Activated CD4-positive, alpha-beta T cell treated with anti-CD3 and anti-CD28 coated beads for 36 hours (primary cell): ENCODE measurements at regions not wholly inside any gene's neighbourhood (a gene's known extent, or its start where the extent isn't known, plus 50 kb on each side); places are given as distances from the start of the nearest gene placed in this dataset.
"Not testable (repeated sequence)": the region's sequence is repeated elsewhere in the genome, so short reads cannot be mapped to it uniquely, and the experiment has no call there.

Experiments used
- ATAC-seq: fragments of 200-7000 bp; cut with Tn5 transposase; one replicate; pipeline ENCODE4 v1.10.0; 2021; ENCODE audit warnings: mild to moderate bottlenecking, moderate library complexity
- CTCF ChIA-PET: fragments of 350-600 bp; sonication (Branson Sonifier 250); formaldehyde crosslinking; loops from one replicate; lab custom pipeline; 2021; ENCODE audit warnings: antibody characterized with exemption; lab: Charles Lee
- POLR2A ChIA-PET: fragments of 350-600 bp; sonication (Branson Sonifier 250); formaldehyde crosslinking; loops from one replicate; lab custom pipeline; 2021; ENCODE audit warnings: antibody characterized with exemption, inconsistent platforms; lab: Charles Lee
- DNase-seq: peaks from one replicate; pipeline ENCODE4 v3.0.0-alpha.2; 2020
- H3K27ac Mint-ChIP-seq: one replicate; pipeline ENCODE4 v1.8.0; 2021; ENCODE audit warnings: mixed read lengths
- H3K27me3 Mint-ChIP-seq: one replicate; pipeline ENCODE4 v1.8.0; 2021; ENCODE audit warnings: mixed read lengths
- H3K36me3 Mint-ChIP-seq: one replicate; pipeline ENCODE4 v1.8.0; 2021; ENCODE audit warnings: low read depth, mixed read lengths
- H3K4me1 Mint-ChIP-seq: one replicate; pipeline ENCODE4 v1.8.0; 2021; ENCODE audit warnings: mixed read lengths
- H3K4me3 Mint-ChIP-seq: one replicate; pipeline ENCODE4 v1.8.0; 2021; ENCODE audit warnings: mild to moderate bottlenecking, moderate library complexity, mixed read lengths
- H3K9me3 Mint-ChIP-seq: one replicate; pipeline ENCODE4 v1.8.0; 2021; ENCODE audit warnings: low read depth, mixed read lengths
- intact Hi-C, 2 experiments: fragments of 100-400 bp; cut with DNase I in 1 of 2; cut with micrococcal nuclease in 1 of 2; formaldehyde crosslinking; loops; one replicate each; pipeline versions ENCODE4 v1.14.2 to v1.15.1; 2022 to 2024; cut with DNase I, micrococcal nuclease

- intact Hi-C loops, result no loop called here
- CTCF ChIA-PET, result no interaction called here
- Mint-ChIP-seq H3K9me3 (no peaks in the 10 kb centered on the region), H3K27me3 (no peaks in the 10 kb centered on the region), H3K4me1 (no peaks in the 10 kb centered on the region), H3K4me3 (no peak overlapping the region), H3K36me3 (no peaks in the 10 kb centered on the region), H3K27ac (no peak overlapping the region)
- ATAC-seq (no peak), DNase-seq (no peak)
- POLR2A ChIA-PET, result no interaction called here
Observed at GRCh38 chrX:115408771-115409400, 119.4 kb downstream of the LUZP4 start.

- H3K4me1 Mint-ChIP-seq, result no peaks in the 10 kb centered on the region
- no peaks in the 10 kb centered on the region for H3K36me3 Mint-ChIP-seq
- ChIA-PET CTCF (no interaction called here), POLR2A (no interaction called here)
- no peaks in the 10 kb centered on the region for H3K9me3 Mint-ChIP-seq
- no peak overlapping the region for H3K27ac Mint-ChIP-seq
- intact Hi-C loops, result no loop called here
- no peak overlapping the region for H3K4me3 Mint-ChIP-seq
- no peak for ATAC-seq
- DNase-seq, result no peak
- H3K27me3 Mint-ChIP-seq, result no peaks in the 10 kb centered on the region
Observed at GRCh38 chrX:115409551-115409950, 120.0 kb downstream of the LUZP4 start.

- Mint-ChIP-seq H3K27me3 (no peaks in the 10 kb centered on the region), H3K36me3 (no peaks in the 10 kb centered on the region), H3K4me1 (no peaks in the 10 kb centered on the region), H3K9me3 (no peaks in the 10 kb centered on the region), H3K4me3 (no peak overlapping the region), H3K27ac (no peak overlapping the region)
- ChIA-PET POLR2A (no interaction called here), CTCF (no interaction called here)
- no peak for DNase-seq
- intact Hi-C loops, result no loop called here
- ATAC-seq, result no peak
Observed at GRCh38 chrX:115410731-115411428, 121.4 kb downstream of the LUZP4 start.

GRCh38 chrX:115413246-115413878 lies 123.8 kb downstream of the LUZP4 start:
- H3K4me1 Mint-ChIP-seq, result no peaks in the 10 kb centered on the region
- no peak overlapping the region for H3K4me3 Mint-ChIP-seq
- POLR2A ChIA-PET, result no interaction called here
- H3K36me3 Mint-ChIP-seq, result no peaks in the 10 kb centered on the region
- CTCF ChIA-PET, result no interaction called here
- H3K9me3 Mint-ChIP-seq, result no peaks in the 10 kb centered on the region
- ATAC-seq, result no peak
- H3K27ac Mint-ChIP-seq, result no peak overlapping the region
- intact Hi-C loops, result no loop called here
- no peak for DNase-seq
- H3K27me3 Mint-ChIP-seq, result peaks cover under 1% of the 10 kb centered on the region

- Mint-ChIP-seq H3K9me3 (no peaks in the 10 kb centered on the region), H3K4me1 (no peaks in the 10 kb centered on the region), H3K27me3 (peaks cover 2% of the 10 kb centered on the region), H3K36me3 (no peaks in the 10 kb centered on the region), H3K27ac (no peak overlapping the region), H3K4me3 (no peak overlapping the region)
- intact Hi-C loops, result no loop called here
- no peak for DNase-seq
- ChIA-PET CTCF (no interaction called here), POLR2A (no interaction called here)
- ATAC-seq, result no peak
Observed at GRCh38 chrX:115419069-115419468, 129.6 kb downstream of the LUZP4 start.

- H3K9me3 Mint-ChIP-seq, result peaks cover 1% of the 10 kb centered on the region
- POLR2A ChIA-PET, result no interaction called here
Observed at GRCh38 chrX:115423086-115423485, 133.6 kb downstream of the LUZP4 start.

GRCh38 chrX:115425359-115425758 lies 135.6 kb upstream of the PLS3 start:
- no peak for ATAC-seq
- Mint-ChIP-seq H3K9me3 (peaks cover 1% of the 10 kb centered on the region), H3K4me3 (no peak overlapping the region), H3K4me1 (no peaks in the 10 kb centered on the region), H3K27me3 (no peaks in the 10 kb centered on the region), H3K36me3 (no peaks in the 10 kb centered on the region), H3K27ac (no peak overlapping the region)
- ChIA-PET POLR2A (no interaction called here), CTCF (no interaction called here)
- intact Hi-C loops, result no loop called here
- DNase-seq, result no peak

More at GRCh38 chrX:115423086-115423485, 133.6 kb downstream of the LUZP4 start:
- H3K4me3 Mint-ChIP-seq, result no peak overlapping the region
- intact Hi-C loops, result no loop called here
- DNase-seq, result no peak
- H3K27ac Mint-ChIP-seq, result no peak overlapping the region
- H3K4me1 Mint-ChIP-seq, result no peaks in the 10 kb centered on the region
- no peak for ATAC-seq
- H3K36me3 Mint-ChIP-seq, result no peaks in the 10 kb centered on the region
- CTCF ChIA-PET, result no interaction called here
- peaks cover 2% of the 10 kb centered on the region for H3K27me3 Mint-ChIP-seq

GRCh38 chrX:115427861-115428410 lies 133.0 kb upstream of the PLS3 start:
- intact Hi-C loops, result no loop called here

GRCh38 chrX:115434834-115435233 lies 126.1 kb upstream of the PLS3 start:
- CTCF ChIA-PET, intact Hi-C loops, H3K27ac Mint-ChIP-seq, H3K36me3 Mint-ChIP-seq, H3K4me1 Mint-ChIP-seq, H3K4me3 Mint-ChIP-seq, ATAC-seq, H3K27me3 Mint-ChIP-seq, H3K9me3 Mint-ChIP-seq, DNase-seq, POLR2A ChIA-PET: not testable (repeated sequence)

More at GRCh38 chrX:115427861-115428410, 133.0 kb upstream of the PLS3 start:
- H3K9me3 Mint-ChIP-seq, result peaks cover 1% of the 10 kb centered on the region
- no peak for DNase-seq
- no peaks in the 10 kb centered on the region for H3K36me3 Mint-ChIP-seq
- H3K4me3 Mint-ChIP-seq, result no peak overlapping the region
- ChIA-PET POLR2A (no interaction called here), CTCF (no interaction called here)
- no peaks in the 10 kb centered on the region for H3K27me3 Mint-ChIP-seq
- no peak for ATAC-seq
- no peak overlapping the region for H3K27ac Mint-ChIP-seq
- H3K4me1 Mint-ChIP-seq, result no peaks in the 10 kb centered on the region

GRCh38 chrX:115437841-115438595 lies 123.0 kb upstream of the PLS3 start:
- Mint-ChIP-seq H3K27me3 (no peaks in the 10 kb centered on the region), H3K4me1 (no peaks in the 10 kb centered on the region), H3K36me3 (no peaks in the 10 kb centered on the region), H3K27ac (no peak overlapping the region), H3K4me3 (no peak overlapping the region), H3K9me3 (no peaks in the 10 kb centered on the region)
- DNase-seq (no peak), ATAC-seq (no peak)
- POLR2A ChIA-PET, result no interaction called here
- CTCF ChIA-PET, result no interaction called here
- intact Hi-C loops, result no loop called here

GRCh38 chrX:115448146-115448545 lies 112.8 kb upstream of the PLS3 start:
- intact Hi-C loops, result no loop called here
- ATAC-seq (no peak), DNase-seq (no peak)
- no peak overlapping the region for H3K4me3 Mint-ChIP-seq
- H3K27ac Mint-ChIP-seq, result no peak overlapping the region
- no peaks in the 10 kb centered on the region for H3K9me3 Mint-ChIP-seq
- no peaks in the 10 kb centered on the region for H3K36me3 Mint-ChIP-seq
- H3K27me3 Mint-ChIP-seq, result no peaks in the 10 kb centered on the region
- CTCF ChIA-PET, result no interaction called here
- H3K4me1 Mint-ChIP-seq, result no peaks in the 10 kb centered on the region
- POLR2A ChIA-PET, result no interaction called here
